ENCODE measurements at regions not wholly inside any gene's neighbourhood (a gene's known extent, or its start where the extent isn't known, plus 50 kb on each side); places are given as distances from the start of the nearest gene placed in this dataset.
"Not testable (repeated sequence)": the region's sequence is repeated elsewhere in the genome, so short reads cannot be mapped to it uniquely, and the experiment has no call there.

GRCh38 chr10:130492266-130492934 lies 356.2 kb downstream of the GLRX3 start:
- no peak for DNase-seq

GRCh38 chr10:130493021-130493420 lies 356.8 kb downstream of the GLRX3 start:
- no peak for DNase-seq

GRCh38 chr10:130493446-130494145 lies 357.4 kb downstream of the GLRX3 start:
- no peak for DNase-seq

- DNase-seq: no peak
Observed at GRCh38 chr10:130495116-130495862, 359.1 kb downstream of the GLRX3 start.

- no peak for DNase-seq
Observed at GRCh38 chr10:130495891-130496636, 359.9 kb downstream of the GLRX3 start.

- no peak for DNase-seq
Observed at GRCh38 chr10:130497056-130498010, 361.1 kb downstream of the GLRX3 start.

- no peak for DNase-seq
Observed at GRCh38 chr10:130498042-130498441, 361.9 kb downstream of the GLRX3 start.

- DNase-seq: no peak
Observed at GRCh38 chr10:130498934-130499333, 362.7 kb downstream of the GLRX3 start.

GRCh38 chr10:130499541-130499940 lies 363.4 kb downstream of the GLRX3 start:
- no peak for DNase-seq

GRCh38 chr10:130500261-130501000 lies 364.2 kb downstream of the GLRX3 start:
- no peak for DNase-seq

- no peak for DNase-seq
Observed at GRCh38 chr10:130507461-130507860, 371.3 kb downstream of the GLRX3 start.

GRCh38 chr10:130509881-130510689 lies 373.9 kb downstream of the GLRX3 start:
- no peak for DNase-seq

GRCh38 chr10:130510755-130511154 lies 374.6 kb downstream of the GLRX3 start:
- DNase-seq: no peak

- no peak for DNase-seq
Observed at GRCh38 chr10:130511766-130512165, 375.6 kb downstream of the GLRX3 start.

GRCh38 chr10:130512936-130513335 lies 376.7 kb downstream of the GLRX3 start:
- no peak for DNase-seq

- DNase-seq: no peak
Observed at GRCh38 chr10:130513686-130514476, 377.7 kb downstream of the GLRX3 start.

- no peak for DNase-seq
Observed at GRCh38 chr10:130515670-130516069, 379.5 kb downstream of the GLRX3 start.

GRCh38 chr10:130516141-130516735 lies 380.0 kb downstream of the GLRX3 start:
- no peak for DNase-seq

- DNase-seq: not testable (repeated sequence)
Observed at GRCh38 chr10:130518921-130519320, 382.7 kb downstream of the GLRX3 start.

Measured in COR-L47 (cell line).